Stimulated activated CD8-positive, alpha-beta memory T cell treated with anti-CD3 and anti-CD28 coated beads, Interleukin-2, amount 100 ng/mL, for 48 hours (primary cell): ENCODE measurements at regions not wholly inside any gene's neighbourhood (a gene's known extent, or its start where the extent isn't known, plus 50 kb on each side); places are given as distances from the start of the nearest gene placed in this dataset.
"Not testable (repeated sequence)": the region's sequence is repeated elsewhere in the genome, so short reads cannot be mapped to it uniquely, and the experiment has no call there.

Source experiments
- DNase-seq, 2 donors: peaks; one replicate each; pipeline ENCODE4 v3.0.0-alpha.2; 2020; ENCODE audit warnings: low read depth in 2 of 2

DNA sequence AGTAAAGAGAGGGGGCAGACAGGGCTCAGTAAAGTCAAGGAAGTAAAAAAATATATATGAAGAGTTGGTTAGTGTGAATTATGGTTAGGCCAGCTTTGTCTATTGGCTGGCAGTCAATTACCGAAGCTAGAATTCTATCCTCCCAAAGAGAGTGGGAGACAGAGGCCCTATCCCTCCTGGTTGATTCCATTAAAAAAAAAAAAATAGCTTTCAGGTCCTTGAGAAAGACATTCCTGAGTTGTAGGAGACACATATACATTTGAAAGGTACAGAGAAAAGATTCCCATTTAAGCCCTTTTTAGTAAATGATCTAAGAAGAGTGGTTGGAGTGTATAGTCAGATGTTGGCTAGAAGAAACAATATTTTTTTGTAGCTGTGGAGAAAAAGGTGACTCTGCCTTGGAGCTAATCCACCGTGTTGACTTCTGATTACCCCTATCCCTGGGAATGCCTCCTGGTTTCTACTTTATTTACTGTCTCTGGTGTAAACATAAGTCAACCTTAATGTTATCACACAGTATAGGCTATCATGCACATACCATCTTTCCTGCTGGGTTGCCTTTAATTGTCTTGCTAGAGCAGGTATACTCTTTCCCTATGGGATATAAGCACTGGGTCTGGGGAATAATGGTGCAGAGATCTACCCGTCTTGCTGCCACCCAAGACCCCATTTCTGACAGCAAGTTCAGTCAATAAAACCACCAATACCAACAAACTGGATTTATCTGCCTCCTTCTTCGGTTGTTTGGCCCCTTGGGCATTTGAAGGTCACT is 859.9 kb upstream of the ATXN7L3B start:
- no peak for DNase-seq

DNA sequence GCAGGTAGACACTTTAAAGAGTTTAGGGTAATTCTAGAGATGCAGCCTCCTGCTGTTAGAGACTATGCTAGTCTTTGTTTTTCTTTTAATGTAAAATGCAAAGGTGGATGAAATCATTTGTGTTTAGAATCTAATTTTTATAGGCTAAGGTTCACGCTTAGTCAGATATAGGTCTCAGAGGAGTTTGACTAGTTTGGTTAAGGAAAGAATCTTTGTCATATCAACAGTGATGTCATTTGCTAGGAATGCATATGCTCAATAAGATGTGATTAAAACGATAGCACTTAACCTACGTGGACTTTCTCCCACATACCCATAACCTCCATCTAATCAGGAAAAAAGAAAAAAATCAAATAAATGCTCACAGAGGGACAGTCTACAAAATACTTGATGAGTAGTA is 859.3 kb upstream of the ATXN7L3B start:
- DNase-seq: no peak

DNA sequence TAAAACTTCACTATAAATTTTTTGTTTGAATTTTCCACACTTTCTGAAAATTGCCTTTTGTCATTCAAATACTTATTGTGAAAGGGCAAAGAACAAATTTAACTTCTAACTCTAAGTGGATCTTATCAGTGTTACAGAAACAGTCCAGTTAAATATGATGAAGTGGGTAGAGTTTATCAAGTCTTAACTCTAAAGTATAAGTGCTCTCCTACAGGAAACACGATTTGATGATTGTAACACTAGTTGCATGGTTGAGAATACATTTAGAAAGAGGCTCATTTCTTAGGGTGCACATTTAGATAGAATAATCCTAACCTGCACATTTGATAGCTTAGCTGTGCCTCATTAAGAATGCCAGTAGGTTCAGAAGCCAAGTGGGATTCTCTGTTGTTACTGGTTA is 838.3 kb upstream of the ATXN7L3B start:
- no peak for DNase-seq

DNA sequence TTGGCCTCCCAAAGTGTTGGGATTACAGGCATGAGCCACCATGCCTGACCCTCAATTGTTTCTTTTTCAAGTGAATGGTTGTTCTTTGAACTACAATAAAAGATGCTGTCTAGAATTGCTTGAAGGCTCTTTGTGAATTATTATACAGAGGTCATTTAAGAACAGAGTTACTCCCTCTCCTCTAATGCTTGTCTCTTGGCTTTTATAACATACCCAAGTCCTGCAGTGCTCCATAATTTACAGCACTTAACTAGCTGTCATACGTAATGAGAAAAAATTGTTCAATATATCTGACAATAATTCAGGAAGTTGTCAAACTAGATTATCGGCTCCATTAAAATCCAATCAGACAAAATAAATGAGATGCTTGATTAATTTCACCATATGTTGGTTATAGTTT is 823.0 kb upstream of the ATXN7L3B start:
- no peak for DNase-seq

DNA sequence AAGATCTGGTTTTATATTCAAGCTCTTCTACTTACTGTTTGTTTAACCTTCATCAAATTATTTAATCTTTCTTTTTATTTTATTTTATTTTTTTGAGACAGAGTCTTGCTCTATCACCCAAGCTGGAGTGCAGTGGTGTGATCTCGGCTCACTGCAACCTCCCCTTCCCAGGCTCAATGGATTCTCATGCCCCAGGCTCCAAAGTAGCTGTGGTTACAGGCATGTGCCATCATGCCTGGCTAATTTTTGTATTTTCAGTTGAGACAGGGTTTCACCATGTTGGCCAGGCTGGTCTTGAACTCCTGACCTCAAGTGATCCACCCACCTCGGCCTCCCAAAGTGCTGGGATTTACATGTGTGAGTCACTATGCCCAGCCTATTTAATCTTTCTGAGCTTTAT is 821.5 kb upstream of the ATXN7L3B start:
- DNase-seq: not testable (repeated sequence)

DNA sequence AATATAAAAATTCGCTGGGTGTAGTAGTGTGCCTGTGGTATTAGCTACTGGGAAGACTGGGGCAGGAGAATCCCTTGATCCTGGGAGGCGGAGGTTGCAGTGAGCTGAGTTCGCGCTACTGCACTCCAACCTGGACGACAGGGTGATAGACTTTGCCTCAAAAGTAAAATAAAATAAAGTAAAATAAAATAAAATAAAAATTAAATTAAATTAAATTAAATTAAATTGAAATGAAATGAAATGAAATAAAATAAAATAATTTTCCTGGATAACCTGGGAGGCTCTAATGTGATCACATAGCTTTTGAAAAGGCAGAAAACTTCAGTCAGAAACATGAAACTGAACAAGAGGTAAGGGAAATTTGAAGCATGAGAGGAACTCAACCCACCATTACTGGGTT is 818.4 kb upstream of the ATXN7L3B start:
- DNase-seq: no peak

DNA sequence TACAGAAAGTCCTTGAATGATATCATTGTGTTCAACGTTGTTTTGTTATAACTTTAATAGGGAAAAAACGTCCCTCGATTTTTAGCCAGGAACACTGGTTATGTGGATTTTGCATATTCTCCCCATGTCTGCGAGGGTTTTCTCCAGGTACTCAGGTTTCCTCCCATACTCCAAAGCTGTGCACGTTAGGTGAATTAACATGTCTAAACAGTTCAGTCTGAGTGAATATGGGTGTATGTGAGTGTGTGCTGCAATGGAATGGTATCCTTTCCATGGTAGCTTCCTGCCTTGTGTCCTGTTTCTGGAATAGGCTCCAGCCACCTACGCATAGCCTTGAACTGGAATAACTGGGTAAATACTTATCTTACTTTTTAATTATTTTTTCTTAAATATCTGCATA is 810.8 kb upstream of the ATXN7L3B start:
- no peak for DNase-seq

DNA sequence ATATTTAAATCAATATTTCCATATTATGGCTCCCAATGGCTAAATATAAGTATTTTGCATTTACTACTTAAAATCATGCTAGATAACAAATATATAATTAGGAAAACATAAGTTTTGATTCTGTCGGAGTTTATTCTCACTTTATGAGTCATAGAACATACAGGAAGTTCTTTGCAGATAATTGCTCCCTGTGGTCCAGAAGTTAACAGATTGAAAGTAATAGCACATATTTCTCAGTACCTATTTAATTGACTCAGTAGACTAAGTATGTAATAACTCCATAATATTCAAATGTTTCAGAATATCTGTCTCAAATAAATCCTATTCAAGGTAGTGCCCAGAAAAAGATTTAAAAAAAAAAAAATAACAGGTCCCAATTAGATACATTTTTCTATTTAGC is 806.0 kb upstream of the ATXN7L3B start:
- DNase-seq: no peak

DNA sequence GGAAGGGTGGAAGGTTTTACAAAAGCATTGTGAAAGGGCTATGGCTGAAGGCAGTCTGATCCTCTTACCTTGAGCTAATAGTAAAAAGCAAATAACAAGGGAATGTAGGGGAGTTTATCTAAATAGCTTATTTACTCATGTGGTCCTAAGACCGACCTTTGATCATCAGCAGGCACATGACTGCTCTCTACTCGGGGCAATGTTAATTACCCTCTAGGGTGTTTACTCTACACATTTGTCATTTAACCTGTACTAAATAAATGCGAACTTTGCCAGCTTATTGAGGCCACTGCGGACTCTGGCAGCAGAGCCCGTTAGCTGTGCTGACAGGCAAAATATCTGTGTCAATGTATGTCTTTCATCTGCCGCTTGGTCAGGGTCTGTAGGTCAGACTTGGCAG is 768.3 kb upstream of the ATXN7L3B start:
- DNase-seq: no peak

DNA sequence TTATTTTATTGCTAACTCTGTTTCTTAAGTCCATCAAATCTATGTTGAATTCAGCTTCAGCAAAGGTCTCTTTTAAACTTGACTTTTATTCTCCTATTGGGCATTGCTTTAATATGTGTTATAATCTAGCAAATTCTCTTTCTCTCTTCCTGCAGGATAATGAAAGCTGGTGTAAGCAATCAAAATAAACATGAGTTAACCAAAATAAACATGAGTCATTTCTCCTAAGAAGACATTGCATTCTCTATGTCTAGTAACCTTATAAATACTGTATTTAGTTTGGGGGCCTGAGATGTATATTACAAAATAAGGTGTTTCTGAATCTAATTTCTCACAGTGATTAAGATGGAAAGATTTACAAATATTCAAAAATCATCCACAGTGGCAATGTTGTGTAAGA is 739.1 kb upstream of the ATXN7L3B start:
- DNase-seq: no peak

DNA sequence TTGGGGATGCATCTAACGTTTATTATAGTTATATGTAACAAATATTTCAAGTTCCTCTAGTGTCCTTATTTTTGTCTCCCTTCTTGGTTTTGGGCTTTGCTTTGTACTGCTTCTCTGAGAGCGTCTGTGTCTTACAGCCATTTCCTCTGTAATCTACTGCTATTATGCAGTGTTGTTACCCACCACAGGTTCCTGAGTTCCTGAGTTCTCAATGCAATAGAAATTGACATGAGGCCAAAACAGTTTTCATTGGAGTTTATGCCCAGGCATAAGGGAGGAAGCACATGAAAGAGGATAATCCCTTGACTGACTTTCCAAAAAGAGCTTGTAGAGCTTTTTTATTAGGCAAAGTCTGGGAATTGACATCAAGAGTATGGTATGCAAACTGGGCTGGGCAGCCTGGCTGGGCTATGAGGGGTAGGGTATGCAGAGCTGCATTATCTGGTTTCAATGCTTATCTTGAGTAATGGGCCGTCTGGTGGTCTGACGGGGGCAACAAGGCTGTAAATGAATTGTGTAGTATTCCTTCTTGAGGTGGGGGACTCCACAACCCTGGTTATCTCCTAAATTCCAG is 722.5 kb upstream of the ATXN7L3B start:
- DNase-seq: no peak

DNA sequence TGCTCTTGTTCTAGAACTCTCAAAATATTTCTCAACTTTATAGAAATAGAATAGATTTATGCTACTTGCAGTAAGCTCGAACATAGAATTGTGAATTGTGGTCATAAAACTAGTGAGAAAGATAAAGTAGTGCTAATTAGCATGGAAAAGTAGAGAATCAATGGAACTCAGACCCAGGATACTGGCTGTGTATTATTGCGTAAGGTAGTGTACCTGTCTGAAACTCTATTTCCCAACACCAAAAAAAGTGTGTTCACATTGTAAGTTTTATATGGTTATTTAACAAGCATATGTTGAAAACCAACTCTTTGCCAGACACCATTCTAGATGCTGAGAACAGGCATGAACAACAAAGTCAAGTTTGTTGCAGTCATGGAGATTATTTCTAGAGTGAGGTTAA is 720.5 kb upstream of the ATXN7L3B start:
- no peak for DNase-seq

DNA sequence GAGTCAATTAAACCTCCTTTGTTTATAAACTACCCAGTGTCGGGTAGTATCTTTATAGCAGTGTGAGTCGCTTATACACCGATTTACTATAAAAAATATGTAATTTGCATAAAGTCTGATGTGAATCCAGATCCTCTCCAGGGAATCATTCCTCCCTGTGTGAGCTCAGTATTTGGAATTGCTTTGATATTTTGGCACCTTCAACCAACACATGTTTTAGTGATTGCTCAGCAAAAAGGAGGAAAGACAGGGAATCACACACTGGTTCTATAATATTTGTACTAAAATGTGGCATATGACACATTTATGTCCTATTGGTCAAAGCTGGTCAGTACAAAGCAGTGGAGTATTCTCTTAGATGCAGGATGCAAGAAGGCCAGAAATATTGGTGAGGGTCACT is 703.9 kb upstream of the ATXN7L3B start:
- no peak for DNase-seq

DNA sequence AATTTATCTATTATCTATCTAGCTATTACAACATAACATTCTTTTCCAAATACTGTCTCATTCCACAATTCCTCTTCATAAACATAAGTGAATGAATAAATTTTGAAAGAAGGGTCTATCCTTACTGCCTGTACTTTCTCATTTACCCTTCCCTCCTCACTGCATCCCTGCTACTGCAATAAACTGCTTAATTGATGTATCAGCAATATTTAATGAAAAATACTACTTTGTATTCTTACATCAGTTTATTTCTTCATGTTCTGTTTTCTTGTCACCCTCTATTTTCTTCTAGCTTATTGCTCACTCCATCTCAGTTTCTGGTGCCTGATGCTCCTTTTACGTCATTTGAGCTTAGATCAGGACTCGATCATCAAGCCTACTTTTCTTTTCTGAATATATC is 695.7 kb upstream of the ATXN7L3B start:
- DNase-seq: no peak

DNA sequence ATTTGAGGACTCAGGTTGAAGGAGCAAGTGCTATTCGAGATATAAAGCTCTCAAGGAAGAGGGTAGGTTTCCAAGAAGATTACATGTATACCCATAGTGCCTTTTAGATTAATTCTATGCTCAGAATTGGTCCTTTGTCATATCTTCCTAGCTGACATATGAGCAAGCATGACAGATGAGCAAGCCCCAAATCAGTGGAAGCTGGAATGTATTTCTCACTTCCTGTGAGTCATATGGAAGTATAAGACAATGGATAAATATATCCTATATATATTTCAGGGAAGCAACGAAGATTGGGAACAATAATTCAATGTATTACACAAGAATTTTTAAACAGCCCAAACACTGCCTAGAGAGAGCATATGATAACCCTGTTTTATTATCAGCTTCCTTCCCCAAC is 674.1 kb upstream of the ATXN7L3B start:
- no peak for DNase-seq

DNA sequence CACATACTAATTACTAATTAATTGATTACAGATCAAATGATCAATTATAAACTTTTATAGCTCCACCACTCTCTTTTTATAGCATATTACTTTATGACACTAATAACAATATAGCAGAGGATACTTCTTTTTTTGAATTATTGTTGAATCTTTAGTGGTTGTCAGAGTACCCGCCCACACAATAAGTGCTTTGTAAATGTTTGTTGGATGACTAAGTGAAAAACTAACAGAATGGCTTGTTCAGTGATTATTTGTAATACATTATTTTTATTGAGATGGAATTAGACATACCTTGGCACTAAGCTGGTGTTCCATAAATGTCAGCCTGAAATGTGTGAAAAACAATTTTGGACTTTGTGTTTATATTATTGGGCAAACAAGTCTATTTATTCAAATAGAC is 670.5 kb upstream of the ATXN7L3B start:
- no peak for DNase-seq

DNA sequence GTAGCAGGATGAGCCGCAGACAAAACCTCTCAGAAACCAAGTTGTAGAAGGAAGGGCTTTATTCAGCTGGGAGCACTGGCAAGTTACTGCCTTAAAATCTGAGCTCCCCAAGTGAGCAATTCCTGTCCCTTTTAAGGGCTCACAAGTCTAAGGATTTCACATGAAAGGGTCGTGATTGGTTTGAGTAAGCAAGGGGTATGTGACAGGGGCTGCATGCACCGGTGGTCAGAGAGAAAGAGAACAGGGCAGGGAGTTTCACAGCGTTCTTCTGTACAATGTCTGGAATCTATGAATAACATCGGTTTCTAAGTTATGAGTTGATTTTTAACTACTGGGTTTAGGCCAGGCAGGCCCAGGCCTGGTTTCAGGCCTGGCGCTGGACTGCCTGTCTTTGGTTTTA is 660.3 kb upstream of the ATXN7L3B start:
- not testable (repeated sequence) for DNase-seq

DNA sequence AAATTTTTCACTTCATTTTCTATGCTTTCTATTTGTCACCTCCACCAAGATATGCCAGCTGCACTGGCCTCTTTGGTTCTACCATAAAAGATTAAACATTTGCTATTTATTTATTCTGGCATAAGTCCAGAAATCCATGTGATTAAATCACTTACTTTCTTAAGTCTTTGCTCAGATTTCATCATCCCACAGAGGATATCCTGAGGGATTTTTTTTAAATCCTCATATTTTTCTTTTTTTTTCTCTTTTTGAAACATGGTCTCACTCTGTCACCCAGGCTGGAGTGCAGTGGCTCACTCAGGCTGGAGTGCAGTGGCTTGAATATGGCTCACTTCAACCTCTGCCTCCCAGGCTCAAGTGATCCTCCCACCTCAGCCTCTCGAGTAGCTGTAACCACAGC is 645.4 kb upstream of the ATXN7L3B start:
- DNase-seq: no peak

DNA sequence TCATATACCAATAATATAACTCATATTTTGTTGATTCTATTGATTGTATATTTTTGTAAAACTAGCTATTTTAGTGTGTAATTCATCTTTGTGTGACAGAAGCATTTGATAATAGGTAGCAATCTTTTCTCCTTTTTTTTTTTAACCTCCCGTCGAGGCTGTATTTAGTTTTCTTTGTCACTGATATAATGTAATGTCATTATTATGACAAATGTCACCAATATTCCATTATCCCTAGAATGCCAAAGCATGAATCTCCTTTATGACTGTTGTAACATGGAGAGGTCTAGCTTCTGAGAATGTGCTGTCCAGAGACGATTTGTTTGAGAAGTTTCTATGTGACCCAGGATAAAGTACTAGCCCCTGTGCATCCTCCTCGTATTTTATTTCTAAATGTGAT is 639.0 kb upstream of the ATXN7L3B start:
- DNase-seq: no peak

DNA sequence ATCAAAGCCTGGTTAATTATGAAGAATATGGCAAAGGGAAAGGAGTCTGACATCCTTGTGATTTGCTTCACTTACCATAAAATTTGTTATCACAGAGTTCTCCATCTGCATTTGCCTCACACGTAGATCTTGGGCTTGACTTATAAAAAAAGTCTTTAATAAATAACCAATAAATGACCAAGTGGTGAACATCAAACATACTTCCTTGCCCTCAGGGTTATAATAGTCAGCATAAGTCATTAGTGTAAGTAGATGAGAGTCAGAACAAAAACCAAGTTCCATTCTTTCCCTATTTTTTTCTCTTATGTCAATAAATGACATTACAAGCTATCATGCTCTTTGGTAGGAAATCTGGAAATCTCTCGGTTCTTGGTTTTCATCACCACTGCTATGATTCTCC is 635.4 kb upstream of the ATXN7L3B start:
- DNase-seq: no peak

DNA sequence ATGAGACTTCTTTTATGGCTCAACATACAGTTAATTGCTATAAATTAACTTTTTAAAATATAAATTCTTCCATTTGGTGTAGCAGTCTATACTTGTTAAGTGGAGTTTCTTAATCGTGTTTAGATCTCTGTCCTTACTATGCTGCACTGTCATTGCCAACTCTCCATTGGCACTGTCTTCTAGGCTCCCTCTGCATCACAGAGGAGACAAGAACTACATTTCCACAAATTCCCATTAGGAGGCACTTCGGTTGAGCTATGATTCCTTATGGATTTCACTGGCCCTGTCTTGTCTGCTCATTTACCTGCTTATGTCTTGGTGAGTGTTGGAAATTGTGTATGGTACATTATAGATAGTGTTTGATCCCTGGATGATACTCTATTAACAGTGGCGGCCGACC is 630.9 kb upstream of the ATXN7L3B start:
- no peak for DNase-seq

DNA sequence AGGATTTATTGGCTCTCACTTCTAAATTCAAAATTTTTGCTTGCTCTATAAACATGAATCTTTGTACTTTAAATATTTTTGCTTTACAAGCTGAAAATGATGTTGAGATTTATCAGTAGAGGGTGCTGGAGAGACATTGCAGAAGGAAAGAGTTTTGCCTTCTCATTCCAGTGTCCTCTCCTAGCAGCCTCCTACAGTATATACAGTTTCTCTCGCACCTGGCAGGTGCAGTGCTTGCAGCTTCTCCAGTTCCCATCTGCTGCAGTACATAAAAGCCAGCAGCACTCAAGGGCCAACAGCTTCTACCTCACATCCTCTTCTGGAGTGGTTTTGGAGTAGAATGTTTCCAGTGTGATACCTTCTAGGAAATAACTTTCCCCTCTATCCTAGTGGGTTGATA is 601.8 kb upstream of the ATXN7L3B start:
- no peak for DNase-seq

DNA sequence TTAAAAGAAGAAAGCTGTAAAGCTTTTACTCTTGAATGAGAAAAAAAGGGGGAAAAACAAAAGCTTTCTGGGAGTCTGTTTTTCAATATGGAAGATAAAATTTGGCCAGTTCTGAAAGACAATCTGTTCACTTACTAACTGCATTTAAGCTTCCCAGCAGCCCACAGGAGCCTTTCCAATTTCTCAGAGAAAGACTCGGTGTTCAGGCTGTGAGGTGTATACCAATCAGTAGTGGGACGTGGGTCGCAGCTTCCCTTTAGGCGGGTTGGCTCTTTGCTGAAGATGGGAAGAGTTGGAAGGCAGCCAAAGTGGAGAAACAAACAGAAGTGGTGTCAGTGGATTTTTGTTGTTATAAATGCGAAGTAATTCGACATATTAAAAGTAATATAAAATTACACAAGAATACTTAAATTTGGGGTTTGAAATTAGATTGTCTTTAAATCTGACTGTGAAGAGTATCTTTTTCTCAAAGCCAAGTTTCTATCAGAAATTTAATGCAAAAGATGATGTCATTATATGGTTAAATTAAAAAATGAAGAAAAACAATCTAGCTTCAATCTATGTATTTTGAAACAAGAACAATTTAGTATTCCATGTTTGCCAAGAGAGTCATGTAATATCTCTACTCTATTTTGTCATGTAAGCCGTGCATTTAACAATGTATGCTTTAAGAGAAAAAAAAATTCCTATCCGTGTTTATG is 590.2 kb upstream of the ATXN7L3B start:
- no peak for DNase-seq
